Neutrophil (primary cell): ENCODE measurements at regions not wholly inside any gene's neighbourhood (a gene's known extent, or its start where the extent isn't known, plus 50 kb on each side); places are given as distances from the start of the nearest gene placed in this dataset.

ENCODE experiments used
- H3K27ac ChIP-seq: fragments of 200-600 bp; sonication (generic); 2 replicates; pipeline ENCODE4 v1.5.1; 2016; ENCODE audit warnings: mild to moderate bottlenecking, moderate library complexity
- H3K27me3 ChIP-seq: fragments of 200-600 bp; sonication (generic); 2 replicates; pipeline ENCODE4 v1.6.0; 2016; ENCODE audit warnings: mild to moderate bottlenecking
- H3K36me3 ChIP-seq: fragments of 200-600 bp; sonication (generic); 2 replicates; pipeline ENCODE4 v1.5.1; 2017
- H3K4me1 ChIP-seq, 2 experiments: fragments of 200-600 bp in 1 of 2; sonication (generic) in 1 of 2; 1 replicate in 1 of 2; 2 replicates in 1 of 2; pipeline versions ENCODE4 v1.5.1 to v1.6.1; 2013 to 2016; ENCODE audit warnings: low read depth in 1 of 2, low read length in 1 of 2, mild to moderate bottlenecking in 1 of 2, moderate library complexity in 1 of 2; ENCODE audit not compliant: control insufficient read depth in 1 of 2, insufficient read depth in 1 of 2
- H3K4me3 ChIP-seq, 2 experiments: fragments of 200-600 bp in 1 of 2; sonication (generic) in 1 of 2; 1 replicate in 1 of 2; 2 replicates in 1 of 2; pipeline ENCODE4 v1.5.1; 2013 to 2016; ENCODE audit warnings: low read depth in 1 of 2, low read length in 1 of 2, mild to moderate bottlenecking in 1 of 2, moderate library complexity in 1 of 2
- H3K9me3 ChIP-seq: fragments of 200-600 bp; sonication (generic); 2 replicates; pipeline ENCODE4 v1.5.1; 2016
- CTCF ChIP-seq: fragments of 200-600 bp; sonication (generic); IDR thresholded peaks from 2 replicates; pipeline ENCODE4 v1.5.1; 2016; ENCODE audit warnings: antibody characterized with exemption

- Histone ChIP-seq H3K27ac (no peak overlapping the region), H3K4me1 (no peaks in the 10 kb centered on the region), H3K36me3 (no peaks in the 10 kb centered on the region), H3K27me3 (no peaks in the 10 kb centered on the region), H3K9me3 (no peaks in the 10 kb centered on the region), H3K4me3 (no peak overlapping the region)
- no peak for TF ChIP-seq CTCF
These were observed 60.0 kb upstream of the STT3B start for GRCh38 chr3:31472479-31473390.

- Histone ChIP-seq H3K4me1 (no peaks in the 10 kb centered on the region), H3K4me3 (no peak overlapping the region), H3K27ac (no peak overlapping the region), H3K36me3 (no peaks in the 10 kb centered on the region), H3K9me3 (no peaks in the 10 kb centered on the region), H3K27me3 (no peaks in the 10 kb centered on the region)
- no peak for TF ChIP-seq CTCF
These were observed 56.5 kb upstream of the STT3B start for GRCh38 chr3:31476209-31476608.

GRCh38 chr3:31479431-31479830 lies 53.3 kb upstream of the STT3B start:
- Histone ChIP-seq H3K4me1 (no peaks in the 10 kb centered on the region), H3K9me3 (no peaks in the 10 kb centered on the region), H3K4me3 (no peak overlapping the region), H3K36me3 (no peaks in the 10 kb centered on the region), H3K27ac (no peak overlapping the region), H3K27me3 (no peaks in the 10 kb centered on the region)
- TF ChIP-seq CTCF, result no peak

GRCh38 chr3:31481697-31482096 lies 51.0 kb upstream of the STT3B start:
- Histone ChIP-seq H3K9me3 (no peaks in the 10 kb centered on the region), H3K36me3 (no peaks in the 10 kb centered on the region), H3K4me3 (no peak overlapping the region), H3K4me1 (peaks cover 7% of the 10 kb centered on the region in 2 experiments), H3K27me3 (no peaks in the 10 kb centered on the region), H3K27ac (no peak overlapping the region)
- TF ChIP-seq CTCF, result no peak

GRCh38 chr3:31482493-31483200 lies 50.1 kb upstream of the STT3B start:
- H3K27me3 ChIP-seq, result no peaks in the 10 kb centered on the region
- H3K4me3 ChIP-seq, result no peak overlapping the region
- H3K27ac ChIP-seq, result no peak overlapping the region
- H3K9me3 ChIP-seq, result no peaks in the 10 kb centered on the region
- H3K4me1 ChIP-seq, result peaks cover 7% of the 10 kb centered on the region in 2 experiments
- TF ChIP-seq CTCF, result no peak
- no peaks in the 10 kb centered on the region for H3K36me3 ChIP-seq
